DOHH2 (cell line): ENCODE measurements at regions not wholly inside any gene's neighbourhood (a gene's known extent, or its start where the extent isn't known, plus 50 kb on each side); places are given as distances from the start of the nearest gene placed in this dataset.
"Not testable (repeated sequence)": the region's sequence is repeated elsewhere in the genome, so short reads cannot be mapped to it uniquely, and the experiment has no call there.

Experiments
- EZH2phosphoT487 ChIP-seq: fragments of 200-600 bp; sonication (generic); IDR thresholded peaks from 2 replicates; pipeline ENCODE4 v1.6.1; 2017; ENCODE audit warnings: borderline replicate concordance, mild to moderate bottlenecking, antibody characterized with exemption, low read length, moderate library complexity, mixed read lengths
- TF ChIP-seq, protein P1 (sequence below): fragments of 200-600 bp; sonication (generic); IDR thresholded peaks from one replicate; pipeline ENCODE4 v1.5.1; 2014; ENCODE audit warnings: antibody characterized with exemption, mild to moderate bottlenecking, low read depth, low read length; ENCODE audit not compliant: poor library complexity, severe bottlenecking

DNA sequence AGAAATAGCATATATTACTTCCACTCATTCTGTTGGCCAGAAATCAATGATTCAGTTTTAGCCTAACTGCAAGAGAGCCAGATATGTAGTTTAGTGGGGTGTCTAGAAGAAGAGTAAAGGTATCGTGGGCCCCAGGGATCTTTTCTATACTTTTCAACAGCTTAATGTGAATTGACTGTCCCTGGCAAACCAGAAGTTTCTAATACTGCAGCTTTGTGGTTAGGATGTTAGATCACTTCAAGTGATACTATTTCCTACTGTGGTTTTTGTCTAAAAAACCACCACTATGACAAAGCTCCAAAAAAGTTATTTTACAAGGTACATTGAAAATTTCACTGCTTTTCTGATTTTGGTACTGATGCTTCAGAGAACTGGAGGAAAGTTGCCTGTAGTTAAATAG is 1525.1 kb downstream of the KHDRBS2 start:
- TF ChIP-seq, protein P1, sequence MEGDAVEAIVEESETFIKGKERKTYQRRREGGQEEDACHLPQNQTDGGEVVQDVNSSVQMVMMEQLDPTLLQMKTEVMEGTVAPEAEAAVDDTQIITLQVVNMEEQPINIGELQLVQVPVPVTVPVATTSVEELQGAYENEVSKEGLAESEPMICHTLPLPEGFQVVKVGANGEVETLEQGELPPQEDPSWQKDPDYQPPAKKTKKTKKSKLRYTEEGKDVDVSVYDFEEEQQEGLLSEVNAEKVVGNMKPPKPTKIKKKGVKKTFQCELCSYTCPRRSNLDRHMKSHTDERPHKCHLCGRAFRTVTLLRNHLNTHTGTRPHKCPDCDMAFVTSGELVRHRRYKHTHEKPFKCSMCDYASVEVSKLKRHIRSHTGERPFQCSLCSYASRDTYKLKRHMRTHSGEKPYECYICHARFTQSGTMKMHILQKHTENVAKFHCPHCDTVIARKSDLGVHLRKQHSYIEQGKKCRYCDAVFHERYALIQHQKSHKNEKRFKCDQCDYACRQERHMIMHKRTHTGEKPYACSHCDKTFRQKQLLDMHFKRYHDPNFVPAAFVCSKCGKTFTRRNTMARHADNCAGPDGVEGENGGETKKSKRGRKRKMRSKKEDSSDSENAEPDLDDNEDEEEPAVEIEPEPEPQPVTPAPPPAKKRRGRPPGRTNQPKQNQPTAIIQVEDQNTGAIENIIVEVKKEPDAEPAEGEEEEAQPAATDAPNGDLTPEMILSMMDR, result not testable (repeated sequence)
- not testable (repeated sequence) for TF ChIP-seq EZH2phosphoT487
